ENCODE measurements at regions not wholly inside any gene's neighbourhood (a gene's known extent, or its start where the extent isn't known, plus 50 kb on each side); places are given as distances from the start of the nearest gene placed in this dataset.
"Not testable (repeated sequence)": the region's sequence is repeated elsewhere in the genome, so short reads cannot be mapped to it uniquely, and the experiment has no call there.

- intact Hi-C loops (cut with DNase I): no loop called here
- DNase-seq: no peak
- no peak for ATAC-seq
These were observed 357.0 kb upstream of the PIK3R1 start for GRCh38 chr5:67858471-67859031.

GRCh38 chr5:67857502-67857901 lies 358.1 kb upstream of the PIK3R1 start:
- DNase-seq (no peak), ATAC-seq (no peak)
- intact Hi-C loops (cut with DNase I): no loop called here

- no peak for DNase-seq
- intact Hi-C loops (cut with DNase I): no loop called here
- no peak for ATAC-seq
These were observed 360.0 kb upstream of the PIK3R1 start for GRCh38 chr5:67855523-67855922.

DNA sequence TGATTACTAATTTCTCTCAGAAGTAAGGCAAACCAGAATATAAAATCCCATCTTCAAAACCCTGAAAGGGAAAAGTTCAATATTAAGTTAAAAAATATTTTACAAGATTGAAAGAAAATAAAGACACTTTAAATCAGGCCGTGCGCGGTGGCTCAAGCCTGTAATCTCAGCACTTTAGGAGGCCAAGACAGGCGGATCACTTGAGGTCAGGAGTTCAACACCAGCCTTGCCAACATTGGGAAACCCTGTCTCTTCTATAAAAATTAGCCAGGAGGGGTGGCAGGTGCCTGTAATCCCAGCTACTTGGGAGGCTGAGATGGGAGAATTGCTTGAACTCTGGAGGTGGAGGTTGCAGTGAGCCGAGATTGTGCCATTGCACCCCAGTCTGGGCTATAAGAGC lies 364.6 kb upstream of the PIK3R1 start:
- DNase-seq; ATAC-seq; intact Hi-C loops (cut with DNase I): not testable (repeated sequence)

DNA sequence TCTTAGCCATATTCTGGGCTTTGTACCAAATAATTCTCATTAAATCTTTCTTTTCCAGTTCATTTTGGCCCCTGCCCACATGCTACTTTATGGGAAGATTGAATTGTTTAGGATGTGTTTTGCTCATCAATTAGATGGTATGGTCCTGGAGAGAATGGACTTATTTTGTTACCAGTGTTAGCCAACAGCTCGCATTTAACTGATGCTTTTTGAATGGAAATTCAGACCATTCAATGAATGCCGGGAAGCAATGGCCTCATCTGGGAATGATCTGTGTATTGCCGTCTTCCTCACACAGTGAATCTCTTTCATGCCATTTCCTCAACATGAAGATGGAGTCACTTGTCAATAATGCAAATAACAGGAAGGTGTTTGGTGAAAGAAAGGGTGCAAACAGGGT lies 370.6 kb upstream of the PIK3R1 start:
- no peak for DNase-seq
- no peak for ATAC-seq
- intact Hi-C loops (cut with DNase I): no loop called here

- intact Hi-C loops (cut with DNase I): no loop called here
- DNase-seq (no peak), ATAC-seq (no peak)
These were observed 372.8 kb upstream of the PIK3R1 start for GRCh38 chr5:67842806-67843205.

DNA sequence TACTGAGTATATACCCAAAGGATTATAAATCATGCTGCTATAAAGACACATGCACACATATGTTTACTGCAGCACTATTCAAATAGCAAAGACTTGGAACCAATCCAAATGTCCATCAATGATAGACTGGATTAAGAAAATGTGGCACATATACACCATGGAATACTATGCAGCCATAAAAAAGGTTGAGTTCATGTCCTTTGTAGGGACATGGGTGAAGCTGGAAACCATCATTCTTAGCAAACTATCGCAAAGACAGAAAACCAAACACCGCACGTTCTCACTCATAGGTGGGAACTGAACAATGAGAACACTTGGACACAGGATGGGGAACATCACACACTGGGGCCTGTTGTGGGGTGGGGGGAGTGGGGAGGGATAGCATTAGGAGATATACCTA lies 378.3 kb upstream of the PIK3R1 start:
- intact Hi-C loops (cut with DNase I); DNase-seq; ATAC-seq: not testable (repeated sequence)

GRCh38 chr5:67836496-67836895 lies 379.1 kb upstream of the PIK3R1 start:
- ATAC-seq; DNase-seq; intact Hi-C loops (cut with DNase I): not testable (repeated sequence)

- ATAC-seq (no peak), DNase-seq (no peak)
- intact Hi-C loops (cut with DNase I): no loop called here
These were observed 384.5 kb upstream of the PIK3R1 start for GRCh38 chr5:67831048-67831447.

GRCh38 chr5:67827541-67827940 lies 388.0 kb upstream of the PIK3R1 start:
- no peak for ATAC-seq
- intact Hi-C loops (cut with DNase I): no loop called here
- no peak for DNase-seq

DNA sequence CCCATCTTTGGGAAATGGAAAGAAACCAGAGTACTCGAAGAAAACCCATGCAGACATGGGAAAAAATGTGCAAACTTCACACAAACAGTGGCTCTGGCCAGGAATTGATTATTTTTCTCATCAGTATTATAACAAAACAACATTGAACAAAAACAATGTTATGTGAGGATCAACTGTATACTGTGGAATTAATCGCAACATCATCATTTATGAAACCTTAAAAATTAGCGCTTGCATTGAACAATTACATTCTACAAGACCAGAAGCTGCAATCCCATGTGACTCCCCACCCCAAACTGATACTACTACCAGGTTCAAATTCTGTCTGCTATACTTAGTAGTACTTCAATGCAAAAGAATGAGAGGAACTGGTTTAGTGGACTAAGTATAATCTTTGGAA lies 390.7 kb upstream of the PIK3R1 start:
- no peak for ATAC-seq
- intact Hi-C loops (cut with DNase I): no loop called here

DNA sequence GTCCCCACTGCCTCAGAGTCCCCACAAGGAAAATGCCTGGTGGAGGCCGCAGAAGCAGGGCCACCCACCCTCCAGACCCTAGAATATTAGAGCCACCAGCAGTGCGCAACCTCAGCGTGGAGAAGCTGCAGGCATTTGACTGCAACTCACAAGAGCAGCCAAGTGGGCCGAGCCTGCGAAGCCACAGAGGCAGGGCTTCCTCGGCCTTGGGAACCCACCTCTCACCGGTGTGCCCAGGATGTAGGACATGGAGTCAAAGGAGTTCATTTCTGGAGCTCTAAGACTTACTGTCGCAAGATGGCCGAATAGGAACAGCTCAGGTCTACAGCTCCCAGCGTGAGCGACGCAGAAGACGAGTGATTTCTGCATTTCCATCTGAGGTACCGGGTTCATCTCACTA lies 397.9 kb upstream of the PIK3R1 start:
- DNase-seq: no peak
- intact Hi-C loops (cut with DNase I): no loop called here
- ATAC-seq: no peak

More for the DNA sequence above, 390.7 kb upstream of the PIK3R1 start:
- DNase-seq: no peak

- intact Hi-C loops (cut with DNase I): no loop called here
- DNase-seq (no peak), ATAC-seq (no peak)
These were observed 399.1 kb upstream of the PIK3R1 start for GRCh38 chr5:67816456-67816855.

GRCh38 chr5:67815455-67816391 lies 399.8 kb upstream of the PIK3R1 start:
- intact Hi-C loops (cut with DNase I): no loop called here
- ATAC-seq (peak; percentile 88 to 90), DNase-seq (no peak)

DNA sequence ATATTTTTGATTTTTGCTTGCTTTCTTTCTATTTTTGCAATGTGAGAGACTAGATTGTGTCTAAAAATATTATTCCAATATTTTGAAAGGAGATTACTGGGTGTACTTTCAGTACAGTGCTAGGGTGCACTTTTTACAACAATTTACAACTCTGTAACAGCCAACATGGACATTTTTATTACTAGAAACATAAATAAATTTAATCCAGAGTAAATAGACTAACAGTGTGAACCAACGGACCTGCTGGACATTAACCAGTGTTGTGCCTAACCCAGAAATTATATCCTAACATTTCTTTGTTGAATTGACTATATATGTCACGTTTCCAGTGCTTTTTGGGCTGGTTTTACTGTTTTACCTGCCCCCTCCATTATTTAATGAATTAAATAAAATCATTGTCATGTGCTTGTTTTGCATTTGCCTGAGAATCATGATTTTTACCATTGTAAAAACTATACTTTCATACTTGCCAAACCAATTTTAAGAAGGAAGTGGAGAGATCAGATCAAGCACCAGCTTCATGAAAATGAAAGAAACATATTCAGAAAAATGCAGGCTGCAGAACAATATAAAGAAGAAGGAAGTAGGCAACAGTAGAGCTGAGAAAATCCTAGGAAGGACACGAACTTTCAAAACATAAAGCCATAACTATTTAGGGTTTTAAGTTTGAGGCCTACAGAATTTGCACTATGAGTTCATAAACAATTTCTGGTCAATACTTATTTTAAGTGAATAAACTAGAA lies 400.8 kb upstream of the PIK3R1 start:
- DNase-seq: no peak
- intact Hi-C loops (cut with DNase I): no loop called here
- no peak for ATAC-seq

GRCh38 chr5:67813877-67814539 lies 401.5 kb upstream of the PIK3R1 start:
- intact Hi-C loops (cut with DNase I): no loop called here
- DNase-seq: no peak
- ATAC-seq: peak; percentile 76 to 77

GRCh38 chr5:67809589-67809988 lies 406.0 kb upstream of the PIK3R1 start:
- no peak for DNase-seq
- intact Hi-C loops (cut with DNase I): loop anchor here (5.0 to 10.0 kb wide), 4 partner anchors 115 to 445 kb away; partner anchors contain the start of gene PIK3R1 (in 1 of the 2)
- ATAC-seq: no peak

GRCh38 chr5:67808340-67808739 lies 407.2 kb upstream of the PIK3R1 start:
- DNase-seq (no peak), ATAC-seq (peak; percentile 51 to 64)
- intact Hi-C loops (cut with DNase I): loop anchor here (5.0 to 10.0 kb wide), 4 partner anchors 114 to 446 kb away; partner anchors contain the start of gene PIK3R1 (in 1 of the 2)

DNA sequence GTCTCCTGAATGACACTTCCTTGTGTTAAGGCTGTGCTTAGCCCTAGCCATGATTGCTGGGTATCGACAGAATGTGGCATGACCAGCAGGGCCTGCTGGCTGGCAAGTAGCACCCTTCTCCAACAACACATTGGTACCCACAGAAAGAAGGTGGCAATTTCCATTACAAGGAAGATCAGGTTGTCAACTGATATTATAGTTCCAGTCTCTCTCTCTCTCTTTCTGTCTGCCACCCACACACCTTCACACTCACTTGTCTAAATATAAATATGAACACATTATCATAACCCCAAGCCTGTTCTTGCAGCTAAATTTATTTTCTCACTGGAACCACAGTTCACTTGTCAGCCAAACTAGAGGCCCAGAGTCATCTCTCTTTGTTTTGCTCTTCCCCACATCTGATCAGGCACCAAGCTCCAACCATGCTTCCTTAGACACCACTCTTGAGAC lies 408.1 kb upstream of the PIK3R1 start:
- ATAC-seq: peak; percentile 86 to 90
- intact Hi-C loops (cut with DNase I): loop anchor here (5.0 to 10.0 kb wide), 4 partner anchors 113 to 447 kb away; partner anchors contain the start of gene PIK3R1 (in 1 of the 2)
- no peak for DNase-seq
